ENCODE measurements at regions not wholly inside any gene's neighbourhood (a gene's known extent, or its start where the extent isn't known, plus 50 kb on each side); places are given as distances from the start of the nearest gene placed in this dataset.

- H3K27me3 Mint-ChIP-seq, result no peaks in the 10 kb centered on the region
- no peaks in the 10 kb centered on the region for H3K9me3 Mint-ChIP-seq
- DNase-seq, result no peak
- ChIA-PET CTCF (interaction anchor here (1.4 kb wide), 1 partner anchor 15 kb away, joined by 3 read pairs; no protein-coding TSS in a partner anchor), POLR2A (no interaction called here)
- TF ChIP-seq CTCF (IDR thresholded peaks at IDR 0.05), result no peak
- H3K4me1 Mint-ChIP-seq (ENCODE audit: low read depth), result peaks cover 57% of the 10 kb centered on the region
- H3K4me3 Mint-ChIP-seq, result no peak overlapping the region
- Histone ChIP-seq H3K4me3 (ENCODE audit: low read length) (no peak overlapping the region), H3K9me3 (ENCODE audit: control insufficient read depth in 1 of 2, insufficient read depth in 1 of 2, low read length in 2 of 2) (no peaks in the 10 kb centered on the region), H3K4me1 (ENCODE audit: insufficient read depth, low read length) (peaks cover 5% of the 10 kb centered on the region), H3K27me3 (ENCODE audit: control insufficient read depth in 1 of 2, insufficient read depth in 2 of 2, low read length in 2 of 2) (no peaks in the 10 kb centered on the region), H3K27ac (ENCODE audit: low read depth in 1 of 2, low read length in 2 of 2) (no peak overlapping the region), H3K36me3 (ENCODE audit: insufficient read depth, low read length) (no peaks in the 10 kb centered on the region)
- peaks cover 5% of the 10 kb centered on the region for H3K36me3 Mint-ChIP-seq (ENCODE audit: low read depth)
- H3K27ac Mint-ChIP-seq, result no peak overlapping the region
- intact Hi-C loops (cut with DNase I, micrococcal nuclease), result no loop called here
- no peak for ATAC-seq (ENCODE audit: poor library complexity)
Measured at GRCh38 chr14:71590131-71590530, 342.1 kb upstream of the RGS6 start.

- POLR2A ChIA-PET, result no interaction called here
- peaks cover 61% of the 10 kb centered on the region for H3K4me1 Mint-ChIP-seq (ENCODE audit: low read depth)
- no peaks in the 10 kb centered on the region for H3K9me3 Mint-ChIP-seq
- Histone ChIP-seq H3K4me1 (ENCODE audit: insufficient read depth, low read length) (peaks cover 5% of the 10 kb centered on the region), H3K4me3 (ENCODE audit: low read length) (no peak overlapping the region), H3K27me3 (ENCODE audit: control insufficient read depth in 1 of 2, insufficient read depth in 2 of 2, low read length in 2 of 2) (no peaks in the 10 kb centered on the region), H3K9me3 (ENCODE audit: control insufficient read depth in 1 of 2, insufficient read depth in 1 of 2, low read length in 2 of 2) (no peaks in the 10 kb centered on the region), H3K36me3 (ENCODE audit: insufficient read depth, low read length) (no peaks in the 10 kb centered on the region), H3K27ac (ENCODE audit: low read depth in 1 of 2, low read length in 2 of 2) (no peak overlapping the region)
- no peak overlapping the region for H3K4me3 Mint-ChIP-seq
- ATAC-seq (ENCODE audit: poor library complexity), result no peak
- no peak for DNase-seq
- H3K27ac Mint-ChIP-seq, result no peak overlapping the region
- no peaks in the 10 kb centered on the region for H3K27me3 Mint-ChIP-seq
- intact Hi-C loops (cut with DNase I, micrococcal nuclease), result no loop called here
- TF ChIP-seq CTCF (IDR thresholded peaks at IDR 0.05), result no peak
- CTCF ChIA-PET, result interaction anchor here (1.0 kb wide), 1 partner anchor 82 kb away, joined by 3 read pairs; no protein-coding TSS in a partner anchor
- peaks cover 5% of the 10 kb centered on the region for H3K36me3 Mint-ChIP-seq (ENCODE audit: low read depth)
Measured at GRCh38 chr14:71591231-71591630, 341.0 kb upstream of the RGS6 start.

- Histone ChIP-seq H3K9me3 (ENCODE audit: control insufficient read depth in 1 of 2, insufficient read depth in 1 of 2, low read length in 2 of 2) (no peaks in the 10 kb centered on the region), H3K4me3 (ENCODE audit: low read length) (no peak overlapping the region), H3K27me3 (ENCODE audit: control insufficient read depth in 1 of 2, insufficient read depth in 2 of 2, low read length in 2 of 2) (no peaks in the 10 kb centered on the region), H3K4me1 (ENCODE audit: insufficient read depth, low read length) (peaks cover 5% of the 10 kb centered on the region), H3K36me3 (ENCODE audit: insufficient read depth, low read length) (no peaks in the 10 kb centered on the region), H3K27ac (ENCODE audit: low read depth in 1 of 2, low read length in 2 of 2) (no peak overlapping the region)
- POLR2A ChIA-PET, result no interaction called here
- no peaks in the 10 kb centered on the region for H3K9me3 Mint-ChIP-seq
- CTCF ChIA-PET, result interaction anchor here (0.6 to 1.0 kb wide), 2 partner anchors 34 to 83 kb away, joined by 3 read pairs; no protein-coding TSS in a partner anchor
- H3K4me1 Mint-ChIP-seq (ENCODE audit: low read depth), result peaks cover 54% of the 10 kb centered on the region
- intact Hi-C loops (cut with DNase I, micrococcal nuclease), result no loop called here
- peak overlapping the region; percentile 57 for H3K27ac Mint-ChIP-seq
- no peak for TF ChIP-seq CTCF (IDR thresholded peaks at IDR 0.05)
- no peaks in the 10 kb centered on the region for H3K27me3 Mint-ChIP-seq
- H3K4me3 Mint-ChIP-seq, result no peak overlapping the region
- DNase-seq (peak in 2 of 14 experiments; percentile 15 to 26), ATAC-seq (ENCODE audit: poor library complexity) (peak; percentile 46)
- peaks cover 5% of the 10 kb centered on the region for H3K36me3 Mint-ChIP-seq (ENCODE audit: low read depth)
Measured at GRCh38 chr14:71591929-71592328, 340.3 kb upstream of the RGS6 start.
